H9 (cell line): ENCODE measurements at regions not wholly inside any gene's neighbourhood (a gene's known extent, or its start where the extent isn't known, plus 50 kb on each side); places are given as distances from the start of the nearest gene placed in this dataset.

Experiments used
- DNase-seq: peaks from one replicate; pipeline ENCODE4 v3.0.0-alpha.2; 2017
- H2AFZ ChIP-seq: one replicate; pipeline ENCODE4 v1.6.1; 2013; ENCODE audit warnings: mild to moderate bottlenecking, low read length, control low read depth, moderate library complexity
- H2AK5ac ChIP-seq: 2 replicates; pipeline ENCODE4 v1.6.1; 2013; ENCODE audit warnings: low read length, control low read depth, mixed read lengths; ENCODE audit not compliant: insufficient read length
- H2BK120ac ChIP-seq: one replicate; pipeline ENCODE4 v1.6.1; 2013; ENCODE audit warnings: low read depth, mild to moderate bottlenecking, low read length, control low read depth, inconsistent platforms; ENCODE audit not compliant: poor library complexity, severe bottlenecking
- H2BK12ac ChIP-seq: 2 replicates; pipeline ENCODE4 v1.6.1; 2013; ENCODE audit warnings: low read length, control low read depth, mixed read lengths, low read depth; ENCODE audit not compliant: insufficient read length
- H2BK15ac ChIP-seq: 2 replicates; pipeline ENCODE4 v1.6.1; 2013; ENCODE audit warnings: low read depth, low read length, control low read depth
- H2BK20ac ChIP-seq: one replicate; pipeline ENCODE4 v1.6.1; 2013; ENCODE audit warnings: low read depth, mild to moderate bottlenecking, low read length, control low read depth, inconsistent platforms; ENCODE audit not compliant: poor library complexity, severe bottlenecking
- H2BK5ac ChIP-seq: 2 replicates; pipeline ENCODE4 v1.6.1; 2013; ENCODE audit warnings: low read length, control low read depth, mixed read lengths; ENCODE audit not compliant: insufficient read length
- H3K14ac ChIP-seq: 2 replicates; pipeline ENCODE4 v1.6.1; 2013; ENCODE audit warnings: low read length, control low read depth; ENCODE audit not compliant: insufficient read depth
- H3K18ac ChIP-seq: 2 replicates; pipeline ENCODE4 v1.6.1; 2013; ENCODE audit warnings: low read depth, mild to moderate bottlenecking, mixed read lengths, low read length, control low read depth; ENCODE audit not compliant: insufficient read length
- H3K23ac ChIP-seq: 2 replicates; pipeline ENCODE4 v1.6.1; 2013; ENCODE audit warnings: low read length, control low read depth, mixed read lengths, low read depth; ENCODE audit not compliant: insufficient read length
- H3K23me2 ChIP-seq: 2 replicates; pipeline ENCODE4 v1.6.1; 2013; ENCODE audit warnings: low read depth, mild to moderate bottlenecking, mixed read lengths, low read length, control low read depth; ENCODE audit not compliant: insufficient read length, poor library complexity, severe bottlenecking
- H3K27ac ChIP-seq: 2 replicates; pipeline ENCODE4 v1.5.1; 2013; ENCODE audit warnings: low read length, control low read depth, mixed read lengths, low read depth; ENCODE audit not compliant: insufficient read length
- H3K27me3 ChIP-seq: 2 replicates; pipeline ENCODE4 v1.6.1; 2013; ENCODE audit warnings: low read length, control low read depth, inconsistent platforms; ENCODE audit not compliant: insufficient read depth
- H3K4ac ChIP-seq: 2 replicates; pipeline ENCODE4 v1.6.1; 2013; ENCODE audit warnings: low read depth, mild to moderate bottlenecking, control low read depth, inconsistent platforms, low read length, moderate library complexity
- H3K4me1 ChIP-seq: 2 replicates; pipeline ENCODE4 v1.6.1; 2013; ENCODE audit warnings: low read length, control low read depth, inconsistent platforms; ENCODE audit not compliant: insufficient read depth
- H3K4me2 ChIP-seq: 2 replicates; pipeline ENCODE4 v1.6.1; 2013; ENCODE audit warnings: low read length, control low read depth, mixed read lengths; ENCODE audit not compliant: insufficient read length, insufficient read depth
- H3K56ac ChIP-seq: 2 replicates; pipeline ENCODE4 v1.6.1; 2013; ENCODE audit warnings: low read depth, mild to moderate bottlenecking, mixed read lengths, low read length, control low read depth; ENCODE audit not compliant: insufficient read length
- H3K79me1 ChIP-seq: 2 replicates; pipeline ENCODE4 v1.6.1; 2013; ENCODE audit warnings: low read depth, mild to moderate bottlenecking, moderate library complexity, low read length, control low read depth, inconsistent platforms; ENCODE audit not compliant: insufficient read depth, poor library complexity, severe bottlenecking
- H3K79me2 ChIP-seq: 2 replicates; pipeline ENCODE4 v1.6.1; 2013; ENCODE audit warnings: low read length, control low read depth, inconsistent platforms; ENCODE audit not compliant: insufficient read depth
- H3K9ac ChIP-seq: 2 replicates; pipeline ENCODE4 v1.6.1; 2013; ENCODE audit warnings: low read length, control low read depth, mixed read lengths; ENCODE audit not compliant: insufficient read length; ENCODE audit errors: extremely low read depth
- H3K9me3 ChIP-seq: one replicate; pipeline ENCODE4 v1.6.1; 2013; ENCODE audit warnings: low read depth, low read length, inconsistent platforms; ENCODE audit not compliant: control insufficient read depth
- H3T11ph ChIP-seq: one replicate; pipeline ENCODE4 v1.6.1; 2013; ENCODE audit warnings: mild to moderate bottlenecking, low read length, control low read depth, inconsistent platforms
- H4K20me1 ChIP-seq: one replicate; pipeline ENCODE4 v1.6.1; 2013; ENCODE audit not compliant: control insufficient read depth, insufficient read length, insufficient read depth
- H4K5ac ChIP-seq: 2 replicates; pipeline ENCODE4 v1.6.1; 2013; ENCODE audit warnings: low read depth, mild to moderate bottlenecking, mixed read lengths, low read length, control low read depth; ENCODE audit not compliant: insufficient read length
- H4K8ac ChIP-seq: replicated peaks from 2 replicates; pipeline ENCODE4 v1.6.1; 2013; ENCODE audit warnings: low read length, control low read depth, mixed read lengths, low read depth; ENCODE audit not compliant: insufficient read length
- H4K91ac ChIP-seq: 2 replicates; pipeline ENCODE4 v1.6.1; 2013; ENCODE audit warnings: low read depth, mild to moderate bottlenecking, moderate library complexity, mixed read lengths, low read length, control low read depth; ENCODE audit not compliant: insufficient read length
- H3K27ac Mint-ChIP-seq, 3 experiments: 2 replicates in 2 of 3; 3 replicates in 1 of 3; pipeline ENCODE4 v1.8.0; 2020 to 2021; ENCODE audit warnings: mixed read lengths in 3 of 3, mild to moderate bottlenecking in 1 of 3, moderate library complexity in 1 of 3
- H3K27me3 Mint-ChIP-seq: 2 replicates; pipeline ENCODE4 v1.8.0; 2021; ENCODE audit warnings: low read depth, mild to moderate bottlenecking, moderate library complexity, mixed read lengths
- H3K36me3 Mint-ChIP-seq, 3 experiments: 2 replicates in 2 of 3; 3 replicates in 1 of 3; pipeline ENCODE4 v1.8.0; 2020 to 2021; ENCODE audit warnings: low read depth in 3 of 3, mixed read lengths in 3 of 3; ENCODE audit not compliant: insufficient read depth in 1 of 3
- H3K4me1 Mint-ChIP-seq, 2 experiments: 2 replicates each; pipeline ENCODE4 v1.8.0; 2020; ENCODE audit warnings: mixed read lengths in 2 of 2
- H3K4me3 Mint-ChIP-seq, 2 experiments: 2 replicates in 1 of 2; 3 replicates in 1 of 2; pipeline ENCODE4 v1.8.0; 2020 to 2021; ENCODE audit warnings: mild to moderate bottlenecking in 2 of 2, mixed read lengths in 2 of 2, moderate library complexity in 1 of 2
- H3K9me3 Mint-ChIP-seq, 2 experiments: 2 replicates in 1 of 2; 3 replicates in 1 of 2; pipeline ENCODE4 v1.8.0; 2020; ENCODE audit warnings: mild to moderate bottlenecking in 2 of 2, mixed read lengths in 2 of 2, moderate library complexity in 1 of 2
- CTCF ChIP-seq: fragments of 200-600 bp; sonication (generic); conservative IDR thresholded peaks from 3 replicates; pipeline ENCODE4 v1.8.0; 2021; ENCODE audit warnings: antibody characterized with exemption, mild to moderate bottlenecking
- WGBS: extraction: QIAGEN DNeasy Blood & Tissue Kit; methylation state at CpG from one replicate; pipeline ENCODE4 v1.1.7; 2013; ENCODE audit warnings: missing lambda C conversion rate, low lambda C conversion rate, mixed read lengths; ENCODE audit not compliant: insufficient read length; ENCODE audit errors: extremely low coverage; 5-methylcytosine and 5-hydroxymethylcytosine counted together

GRCh38 chr9:1668441-1668840, 346.7 kb upstream of the SMARCA2 start:
- Histone ChIP-seq H2BK120ac (no peak overlapping the region), H3K14ac (no peak overlapping the region), H3K79me1 (no peaks in the 10 kb centered on the region), H3K4ac (no peak overlapping the region), H3K4me1 (no peaks in the 10 kb centered on the region), H2AK5ac (no peak overlapping the region), H3K9ac (no peak overlapping the region), H3K18ac (no peak overlapping the region), H4K8ac (no peak overlapping the region), H3K9me3 (no peaks in the 10 kb centered on the region), H4K91ac (no peak overlapping the region), H3K4me2 (no peak overlapping the region), H2BK12ac (no peak overlapping the region), H2BK5ac (no peak overlapping the region), H3K27me3 (no peaks in the 10 kb centered on the region), H3K23me2 (no peaks in the 10 kb centered on the region), H2AFZ (no peak overlapping the region), H4K20me1 (no peaks in the 10 kb centered on the region), H3K23ac (no peak overlapping the region), H3K27ac (no peak overlapping the region), H4K5ac (no peak overlapping the region), H3T11ph (no peak overlapping the region), H3K79me2 (no peaks in the 10 kb centered on the region), H2BK15ac (no peak overlapping the region), H2BK20ac (no peak overlapping the region), H3K56ac (no peak overlapping the region)
- no peak overlapping the region for H3K4me3 Mint-ChIP-seq
- WGBS: no CpG with 5 or more reads among the region's 1 CpG
- H3K36me3 Mint-ChIP-seq: peaks cover 4 to 18% (median 9%) of the 10 kb centered on the region in 3 experiments; a peak in 5 of 7 replicates
- no peaks in the 10 kb centered on the region for H3K27me3 Mint-ChIP-seq
- no peak for DNase-seq
- peaks cover 35 to 48% of the 10 kb centered on the region in 2 experiments for H3K9me3 Mint-ChIP-seq
- no peak for TF ChIP-seq CTCF
- no peak overlapping the region for H3K27ac Mint-ChIP-seq
- H3K4me1 Mint-ChIP-seq: no peaks in the 10 kb centered on the region
